ENCODE measurements at regions not wholly inside any gene's neighbourhood (a gene's known extent, or its start where the extent isn't known, plus 50 kb on each side); places are given as distances from the start of the nearest gene placed in this dataset.

GRCh38 chr6:21679761-21680265 lies 86.3 kb downstream of the SOX4 start:
- H3K4me3 ChIP-seq (ENCODE audit: low read depth, low read length), result no peak overlapping the region
- TF ChIP-seq, protein P1, sequence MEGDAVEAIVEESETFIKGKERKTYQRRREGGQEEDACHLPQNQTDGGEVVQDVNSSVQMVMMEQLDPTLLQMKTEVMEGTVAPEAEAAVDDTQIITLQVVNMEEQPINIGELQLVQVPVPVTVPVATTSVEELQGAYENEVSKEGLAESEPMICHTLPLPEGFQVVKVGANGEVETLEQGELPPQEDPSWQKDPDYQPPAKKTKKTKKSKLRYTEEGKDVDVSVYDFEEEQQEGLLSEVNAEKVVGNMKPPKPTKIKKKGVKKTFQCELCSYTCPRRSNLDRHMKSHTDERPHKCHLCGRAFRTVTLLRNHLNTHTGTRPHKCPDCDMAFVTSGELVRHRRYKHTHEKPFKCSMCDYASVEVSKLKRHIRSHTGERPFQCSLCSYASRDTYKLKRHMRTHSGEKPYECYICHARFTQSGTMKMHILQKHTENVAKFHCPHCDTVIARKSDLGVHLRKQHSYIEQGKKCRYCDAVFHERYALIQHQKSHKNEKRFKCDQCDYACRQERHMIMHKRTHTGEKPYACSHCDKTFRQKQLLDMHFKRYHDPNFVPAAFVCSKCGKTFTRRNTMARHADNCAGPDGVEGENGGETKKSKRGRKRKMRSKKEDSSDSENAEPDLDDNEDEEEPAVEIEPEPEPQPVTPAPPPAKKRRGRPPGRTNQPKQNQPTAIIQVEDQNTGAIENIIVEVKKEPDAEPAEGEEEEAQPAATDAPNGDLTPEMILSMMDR (conservative IDR thresholded peaks at IDR 0.05; ENCODE audit: low read depth, low read length), result no peak
- DNase-seq (ENCODE audit: low read depth), result peak; percentile 68

DNA sequence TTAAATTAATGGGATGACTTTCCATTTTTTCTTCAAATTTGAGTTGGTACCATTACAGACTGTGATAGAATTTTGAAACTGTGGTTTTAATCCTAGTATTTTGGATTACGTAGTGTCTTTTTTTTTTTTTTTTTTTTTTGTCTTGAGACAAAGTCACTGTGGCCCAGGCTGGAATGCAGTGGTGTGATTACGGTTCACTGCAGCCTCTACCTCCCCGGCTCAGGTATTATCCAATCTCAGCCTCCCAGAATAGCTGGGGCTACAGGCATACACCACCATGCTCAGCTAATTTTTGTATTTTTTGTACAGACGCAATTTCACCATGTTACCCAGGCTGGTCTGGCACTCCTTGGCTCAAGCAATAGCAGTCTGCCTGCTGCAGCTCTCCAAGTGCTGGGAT lies 87.1 kb downstream of the SOX4 start:
- no peak for DNase-seq (ENCODE audit: low read depth)
- no peak overlapping the region for H3K4me3 ChIP-seq (ENCODE audit: low read depth, low read length)
- TF ChIP-seq, protein P1 (conservative IDR thresholded peaks at IDR 0.05; ENCODE audit: low read depth, low read length), result no peak

GRCh38 chr6:21690489-21690888 lies 96.9 kb downstream of the SOX4 start:
- TF ChIP-seq, protein P1 (conservative IDR thresholded peaks at IDR 0.05; ENCODE audit: low read depth, low read length), result no peak
- H3K4me3 ChIP-seq (ENCODE audit: low read depth, low read length), result no peak overlapping the region
- no peak for DNase-seq (ENCODE audit: low read depth)

DNA sequence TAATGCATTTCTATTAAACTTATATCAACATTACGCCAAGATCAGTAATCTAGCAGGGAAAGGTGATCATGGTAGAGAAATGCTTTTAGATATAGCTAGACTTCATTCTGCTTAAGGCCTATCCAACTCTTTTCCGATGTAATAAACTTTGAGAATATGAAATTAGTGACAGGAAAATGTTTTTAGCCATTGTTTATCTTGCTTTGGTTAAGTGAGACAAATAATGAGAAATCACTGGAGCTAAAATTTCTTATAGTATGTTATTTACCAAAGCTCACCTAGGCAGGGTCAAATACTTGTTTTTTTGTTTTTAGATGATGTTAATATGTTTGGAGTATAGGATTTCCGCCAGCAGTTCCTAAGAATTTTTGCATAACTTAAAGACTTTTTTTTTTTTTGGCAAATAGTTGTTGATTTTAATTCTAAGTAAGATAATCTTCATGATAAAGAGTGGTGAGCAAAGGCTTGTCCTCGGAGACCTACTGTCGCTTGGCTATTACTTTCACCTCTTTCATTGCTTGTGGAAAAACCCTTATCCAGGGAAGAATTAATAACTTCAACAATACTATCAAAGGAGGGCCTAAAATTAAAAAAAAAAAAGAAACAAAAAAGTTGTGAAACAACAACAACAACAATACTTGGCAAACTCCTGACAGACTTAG lies 98.3 kb downstream of the SOX4 start:
- no peak for DNase-seq (ENCODE audit: low read depth)
- H3K4me3 ChIP-seq (ENCODE audit: low read depth, low read length), result no peak overlapping the region
- TF ChIP-seq, protein P1 (conservative IDR thresholded peaks at IDR 0.05; ENCODE audit: low read depth, low read length), result no peak

DNA sequence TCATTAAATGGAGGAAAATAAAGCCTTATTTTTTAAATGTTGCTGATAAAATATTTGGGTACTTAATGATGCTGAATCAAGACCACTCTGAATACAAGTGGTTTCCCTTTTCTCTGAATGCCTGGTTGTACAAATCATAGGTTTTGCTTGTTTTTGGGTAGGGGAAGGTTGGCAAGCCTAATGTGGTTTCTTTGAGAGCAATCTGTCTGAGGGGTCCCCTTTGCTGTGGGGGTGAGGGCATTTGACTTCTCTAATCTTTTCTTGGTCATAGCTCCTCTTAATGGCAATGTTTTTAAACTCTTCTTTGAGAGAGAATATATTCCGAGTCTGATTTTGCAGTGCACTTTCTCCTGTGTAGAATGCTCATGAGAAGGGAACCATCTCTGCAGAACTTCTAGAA lies 99.2 kb downstream of the SOX4 start:
- H3K4me3 ChIP-seq (ENCODE audit: low read depth, low read length), result no peak overlapping the region
- TF ChIP-seq, protein P1 (conservative IDR thresholded peaks at IDR 0.05; ENCODE audit: low read depth, low read length), result no peak
- no peak for DNase-seq (ENCODE audit: low read depth)

GRCh38 chr6:21694168-21694567 lies 100.6 kb downstream of the SOX4 start:
- TF ChIP-seq, protein P1 (conservative IDR thresholded peaks at IDR 0.05; ENCODE audit: low read depth, low read length), result no peak
- DNase-seq (ENCODE audit: low read depth), result no peak
- H3K4me3 ChIP-seq (ENCODE audit: low read depth, low read length), result no peak overlapping the region
